ENCODE measurements at regions not wholly inside any gene's neighbourhood (a gene's known extent, or its start where the extent isn't known, plus 50 kb on each side); places are given as distances from the start of the nearest gene placed in this dataset.
A peak's percentile ranks its signal among the peaks of the same experiment; 100 is the strongest.

- intact Hi-C loops (cut with DNase I) = loop anchor here in 4 of 10 donors (5.0 to 10.0 kb wide), 4 partner anchors 377 to 997 kb away; no protein-coding TSS in a partner anchor
- WGBS, 4 donors = 65 to 70% (median 69%) methylated on average over 2 of the region's 2 CpGs
- no peak for DNase-seq
These were observed 426.8 kb downstream of the MAFB start for GRCh38 chr20:40262219-40262618.

GRCh38 chr20:40258931-40259330 lies 430.1 kb downstream of the MAFB start:
- H3K36me3 ChIP-seq = no peaks in the 10 kb centered on the region
- H3K27ac ChIP-seq = no peak overlapping the region
- peaks cover 0 to 5% (median 0%) of the 10 kb centered on the region in 9 donors for H3K27me3 ChIP-seq
- ATAC-seq = no peak
- TF ChIP-seq POLR2A (IDR thresholded peaks at IDR 0.05) (no peak), CTCF (IDR thresholded peaks at IDR 0.05) (no peak)
- H3K4me3 ChIP-seq = no peak overlapping the region
- H3K4me1 ChIP-seq = peaks cover 0 to 17% (median 0%) of the 10 kb centered on the region in 12 donors
- no peak for DNase-seq
- intact Hi-C loops (cut with DNase I) = loop anchor here in 1 of 10 donors (5.0 kb wide), 1 partner anchor 372 kb away; no protein-coding TSS in a partner anchor
- WGBS, 4 donors = 67 to 79% (median 69%) methylated on average over 4 of the region's 4 CpGs
- no peaks in the 10 kb centered on the region for H3K9me3 ChIP-seq

More at GRCh38 chr20:40262219-40262618, 426.8 kb downstream of the MAFB start:
- peaks cover 0 to 25% (median 0%) of the 10 kb centered on the region in 12 donors for H3K4me1 ChIP-seq
- ATAC-seq = no peak
- peaks cover 0 to 5% (median 0%) of the 10 kb centered on the region in 9 donors for H3K27me3 ChIP-seq
- no peaks in the 10 kb centered on the region for H3K36me3 ChIP-seq
- H3K9me3 ChIP-seq = no peaks in the 10 kb centered on the region
- H3K4me3 ChIP-seq = no peak overlapping the region
- TF ChIP-seq CTCF (IDR thresholded peaks at IDR 0.05) = no peak
- TF ChIP-seq POLR2A (IDR thresholded peaks at IDR 0.05) = no peak
- peak overlapping the region in 1 of 12 donors; percentile 53 for H3K27ac ChIP-seq

- Histone ChIP-seq H3K27ac (no peak overlapping the region), H3K4me3 (no peak overlapping the region), H3K4me1 (peaks cover 0 to 13% (median 0%) of the 10 kb centered on the region in 12 donors), H3K27me3 (peaks cover 0 to 5% (median 0%) of the 10 kb centered on the region in 9 donors), H3K9me3 (no peaks in the 10 kb centered on the region), H3K36me3 (no peaks in the 10 kb centered on the region)
- whole genome bisulfite sequencing, 4 donors = 90 to 95% (median 92%) methylated on average over 2 of the region's 2 CpGs
- intact Hi-C loops (cut with DNase I) = loop anchor here in 1 of 10 donors (5.0 kb wide), 1 partner anchor 370 kb away; no protein-coding TSS in a partner anchor
- DNase-seq = no peak
- no peak for ATAC-seq
- no peak for TF ChIP-seq POLR2A (IDR thresholded peaks at IDR 0.05)
- no peak for TF ChIP-seq CTCF (IDR thresholded peaks at IDR 0.05)
These were observed 431.3 kb downstream of the MAFB start for GRCh38 chr20:40257763-40258162.

- Histone ChIP-seq H3K9me3 (peaks cover 0 to 11% (median 0%) of the 10 kb centered on the region in 12 donors), H3K36me3 (no peaks in the 10 kb centered on the region), H3K27ac (no peak overlapping the region), H3K4me3 (no peak overlapping the region), H3K4me1 (no peaks in the 10 kb centered on the region), H3K27me3 (peaks cover 0 to 5% (median 0%) of the 10 kb centered on the region in 9 donors)
- no peak for ATAC-seq
- no peak for DNase-seq
- intact Hi-C loops (cut with DNase I) = loop anchor here in 1 of 10 donors (5.0 kb wide), 1 partner anchor 368 kb away; no protein-coding TSS in a partner anchor
- WGBS, 4 donors = 45 to 61% (median 56%) methylated on average over 1 of the region's 1 CpG
- TF ChIP-seq CTCF (IDR thresholded peaks at IDR 0.05) = peak in 3 of 12 donors; percentile 20 to 29 (median 23)
- TF ChIP-seq POLR2A (IDR thresholded peaks at IDR 0.05) = no peak
These were observed 433.7 kb downstream of the MAFB start for GRCh38 chr20:40255365-40255764.
